Left ventricle myocardium inferior (tissue), 1 donor: ENCODE measurements at regions not wholly inside any gene's neighbourhood (a gene's known extent, or its start where the extent isn't known, plus 50 kb on each side); places are given as distances from the start of the nearest gene placed in this dataset.

ENCODE experiments used
- DNase-seq: peaks from one replicate; pipeline ENCODE4 v3.0.0-alpha.2; 2020
- H3K27ac ChIP-seq: fragments of 200-600 bp; replicated peaks from 2 replicates; pipeline ENCODE4 v1.8.0; 2021
- H3K27me3 ChIP-seq: fragments of 200-600 bp; 2 replicates; pipeline ENCODE4 v1.8.0; 2021; ENCODE audit warnings: low read depth
- H3K36me3 ChIP-seq: fragments of 200-600 bp; 2 replicates; pipeline ENCODE4 v1.8.0; 2021
- H3K4me1 ChIP-seq: fragments of 200-600 bp; 2 replicates; pipeline ENCODE4 v1.8.0; 2021
- H3K4me3 ChIP-seq: fragments of 200-600 bp; 2 replicates; pipeline ENCODE4 v1.8.0; 2021; ENCODE audit warnings: mild to moderate bottlenecking, moderate library complexity
- H3K9me3 ChIP-seq: fragments of 200-600 bp; replicated peaks from 2 replicates; pipeline ENCODE4 v1.8.0; 2021
- CTCF ChIP-seq: fragments of 200-600 bp; IDR thresholded peaks from 2 replicates; pipeline ENCODE4 v1.8.0; 2021; ENCODE audit warnings: antibody characterized with exemption, mild to moderate bottlenecking, borderline replicate concordance
- intact Hi-C: fragments of 100-400 bp; cut with micrococcal nuclease; formaldehyde crosslinking; loops from one replicate; pipeline ENCODE4 v1.11.0; 2022
- donor health status: DM: no; HTN: yes; CAD: no; lungs with severe emphysema.

GRCh38 chr10:83522881-83523386 lies 616.4 kb upstream of the GHITM start:
- peak overlapping the region; percentile 46 for H3K27ac ChIP-seq
- no peaks in the 10 kb centered on the region for H3K36me3 ChIP-seq
- H3K9me3 ChIP-seq, result peaks cover 29% of the 10 kb centered on the region
- no peak for TF ChIP-seq CTCF
- no peak overlapping the region for H3K4me3 ChIP-seq
- no peaks in the 10 kb centered on the region for H3K4me1 ChIP-seq
- intact Hi-C loops, result no loop called here
- DNase-seq, result peak; percentile 44
- H3K27me3 ChIP-seq, result no peaks in the 10 kb centered on the region

GRCh38 chr10:83527934-83528333 lies 611.4 kb upstream of the GHITM start:
- no peak for DNase-seq
- no peaks in the 10 kb centered on the region for H3K4me1 ChIP-seq
- H3K27ac ChIP-seq, result no peak overlapping the region

GRCh38 chr10:83533290-83533689 lies 606.0 kb upstream of the GHITM start:
- DNase-seq, result no peak
- Histone ChIP-seq H3K36me3 (no peaks in the 10 kb centered on the region), H3K27me3 (no peaks in the 10 kb centered on the region), H3K27ac (no peak overlapping the region), H3K4me3 (no peak overlapping the region), H3K9me3 (peaks cover 33% of the 10 kb centered on the region), H3K4me1 (no peaks in the 10 kb centered on the region)
- intact Hi-C loops, result no loop called here
- no peak for TF ChIP-seq CTCF

More at GRCh38 chr10:83527934-83528333, 611.4 kb upstream of the GHITM start:
- H3K27me3 ChIP-seq, result no peaks in the 10 kb centered on the region
- no peaks in the 10 kb centered on the region for H3K36me3 ChIP-seq
- H3K4me3 ChIP-seq, result no peak overlapping the region
- no peak for TF ChIP-seq CTCF
- peaks cover 66% of the 10 kb centered on the region for H3K9me3 ChIP-seq
- intact Hi-C loops, result no loop called here

- no peak for DNase-seq
- peaks cover 3% of the 10 kb centered on the region for H3K9me3 ChIP-seq
- no peak overlapping the region for H3K27ac ChIP-seq
- H3K36me3 ChIP-seq, result no peaks in the 10 kb centered on the region
- intact Hi-C loops, result no loop called here
- TF ChIP-seq CTCF, result no peak
- H3K4me1 ChIP-seq, result peaks cover 15% of the 10 kb centered on the region
- H3K4me3 ChIP-seq, result no peak overlapping the region
- H3K27me3 ChIP-seq, result no peaks in the 10 kb centered on the region
These were observed 602.9 kb upstream of the GHITM start for GRCh38 chr10:83536426-83536825.

- Histone ChIP-seq H3K4me1 (peaks cover 15% of the 10 kb centered on the region), H3K9me3 (no peaks in the 10 kb centered on the region), H3K4me3 (no peak overlapping the region), H3K36me3 (no peaks in the 10 kb centered on the region), H3K27ac (peak overlapping the region; percentile 78), H3K27me3 (no peaks in the 10 kb centered on the region)
- TF ChIP-seq CTCF, result no peak
- intact Hi-C loops, result no loop called here
- DNase-seq, result no peak
These were observed 601.3 kb upstream of the GHITM start for GRCh38 chr10:83538047-83538446.
